ENCODE measurements at regions not wholly inside any gene's neighbourhood (a gene's known extent, or its start where the extent isn't known, plus 50 kb on each side); places are given as distances from the start of the nearest gene placed in this dataset.

- no peak for DNase-seq (ENCODE audit: low spot score)
Measured at GRCh38 chr11:25890626-25891260, 441.2 kb upstream of the ANO3 start.

- DNase-seq (ENCODE audit: low spot score) = no peak
Measured at GRCh38 chr11:25891960-25892359, 440.0 kb upstream of the ANO3 start.

- DNase-seq (ENCODE audit: low spot score) = no peak
Measured at GRCh38 chr11:25899617-25900160, 432.2 kb upstream of the ANO3 start.

- DNase-seq (ENCODE audit: low spot score) = no peak
Measured at GRCh38 chr11:25900814-25901213, 431.1 kb upstream of the ANO3 start.

GRCh38 chr11:25901415-25901814 is 430.5 kb upstream of the ANO3 start:
- DNase-seq (ENCODE audit: low spot score) = no peak

GRCh38 chr11:25902476-25902875 is 429.5 kb upstream of the ANO3 start:
- no peak for DNase-seq (ENCODE audit: low spot score)

- DNase-seq (ENCODE audit: low spot score) = no peak
Measured at GRCh38 chr11:25908726-25909125, 423.2 kb upstream of the ANO3 start.

- DNase-seq (ENCODE audit: low spot score) = no peak
Measured at GRCh38 chr11:25910086-25910485, 421.8 kb upstream of the ANO3 start.

GRCh38 chr11:25920356-25920755 is 411.6 kb upstream of the ANO3 start:
- no peak for DNase-seq (ENCODE audit: low spot score)

GRCh38 chr11:25924586-25924985 is 407.3 kb upstream of the ANO3 start:
- no peak for DNase-seq (ENCODE audit: low spot score)

- no peak for DNase-seq (ENCODE audit: low spot score)
Measured at GRCh38 chr11:25925359-25925758, 406.6 kb upstream of the ANO3 start.

- no peak for DNase-seq (ENCODE audit: low spot score)
Measured at GRCh38 chr11:25927411-25927953, 404.4 kb upstream of the ANO3 start.

- no peak for DNase-seq (ENCODE audit: low spot score)
Measured at GRCh38 chr11:25928076-25928475, 403.9 kb upstream of the ANO3 start.

GRCh38 chr11:25938952-25939351 is 393.0 kb upstream of the ANO3 start:
- no peak for DNase-seq (ENCODE audit: low spot score)

GRCh38 chr11:25939691-25940090 is 392.2 kb upstream of the ANO3 start:
- no peak for DNase-seq (ENCODE audit: low spot score)

- no peak for DNase-seq (ENCODE audit: low spot score)
Measured at GRCh38 chr11:25941353-25941752, 390.6 kb upstream of the ANO3 start.

GRCh38 chr11:25943031-25943430 is 388.9 kb upstream of the ANO3 start:
- no peak for DNase-seq (ENCODE audit: low spot score)

- no peak for DNase-seq (ENCODE audit: low spot score)
Measured at GRCh38 chr11:25943777-25944661, 387.9 kb upstream of the ANO3 start.

GRCh38 chr11:25949918-25950317 is 382.0 kb upstream of the ANO3 start:
- DNase-seq (ENCODE audit: low spot score) = no peak

- DNase-seq (ENCODE audit: low spot score) = no peak
Measured at GRCh38 chr11:25953006-25953405, 378.9 kb upstream of the ANO3 start.

- DNase-seq (ENCODE audit: low spot score) = no peak
Measured at GRCh38 chr11:25958045-25958444, 373.9 kb upstream of the ANO3 start.

- DNase-seq (ENCODE audit: low spot score) = no peak
Measured at GRCh38 chr11:25961539-25961938, 370.4 kb upstream of the ANO3 start.
